ENCODE measurements at regions not wholly inside any gene's neighbourhood (a gene's known extent, or its start where the extent isn't known, plus 50 kb on each side); places are given as distances from the start of the nearest gene placed in this dataset.

DNA sequence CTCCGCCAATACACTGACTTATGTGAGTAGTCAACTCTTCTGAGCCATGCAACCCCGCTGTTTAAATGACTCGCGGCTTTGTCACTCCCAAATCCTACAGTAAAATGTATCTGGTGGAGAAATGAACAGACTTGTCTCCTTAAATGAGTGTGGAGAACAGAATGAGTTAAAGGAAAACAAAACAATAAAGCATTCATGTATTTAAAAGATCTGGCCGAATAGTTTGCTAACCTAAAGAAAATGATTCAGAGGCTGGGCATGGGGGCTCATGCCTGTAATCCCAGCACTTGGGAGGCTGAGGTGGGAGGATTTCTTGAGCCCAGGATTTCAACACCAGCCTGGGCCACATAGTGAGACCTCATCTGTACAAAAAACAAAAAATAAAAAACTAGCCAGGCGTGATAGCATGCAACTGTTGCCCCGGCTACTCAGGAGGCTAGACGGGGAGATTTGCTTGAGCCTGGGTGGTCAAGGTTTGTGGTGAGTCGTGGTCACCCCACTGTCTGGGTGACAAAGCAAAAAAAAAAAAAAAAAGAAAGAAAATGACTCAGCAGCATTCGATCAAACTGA, 86.5 kb upstream of the PFKP start:
- no peak for DNase-seq (ENCODE audit: low spot score)

DNA sequence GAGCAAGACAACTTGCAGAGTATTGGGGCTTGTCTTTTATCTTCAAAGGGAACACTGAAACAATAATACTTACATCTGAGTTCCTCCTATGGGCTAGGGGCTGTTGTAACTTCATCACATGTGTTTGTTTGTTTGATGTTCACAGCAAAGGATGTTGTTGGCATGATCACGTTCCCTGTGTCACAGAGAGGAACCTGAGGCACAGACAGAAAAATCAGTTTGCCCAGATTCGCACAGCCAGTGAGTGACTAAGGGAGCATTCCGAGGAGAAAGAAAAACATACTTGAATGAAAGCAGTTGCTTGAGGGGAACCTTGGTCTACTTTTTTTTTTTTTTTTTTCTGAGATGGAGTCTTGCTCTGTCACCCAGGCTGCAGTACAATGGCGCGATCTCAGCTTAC, 87.2 kb upstream of the PFKP start:
- DNase-seq (ENCODE audit: low spot score) = no peak

DNA sequence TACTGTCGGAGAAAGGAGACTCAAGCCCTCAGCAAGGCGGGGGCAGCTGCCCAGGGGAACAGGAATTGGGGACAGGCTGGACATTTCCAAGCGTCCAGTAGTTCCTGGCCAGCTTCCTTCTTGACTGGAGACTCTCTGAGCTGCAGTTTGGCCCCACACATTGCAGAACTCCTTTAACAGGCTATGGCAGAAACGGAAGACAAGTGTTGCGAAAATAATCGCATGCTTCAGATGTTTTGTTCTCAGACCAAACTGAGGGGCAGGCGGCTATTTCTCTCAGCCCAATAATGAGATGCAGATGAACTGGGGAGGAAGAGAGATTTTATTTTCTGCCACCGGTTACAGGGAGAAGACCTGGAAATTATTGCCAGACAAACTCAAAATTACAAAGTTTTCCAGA, 88.0 kb upstream of the PFKP start:
- no peak for DNase-seq (ENCODE audit: low spot score)

DNA sequence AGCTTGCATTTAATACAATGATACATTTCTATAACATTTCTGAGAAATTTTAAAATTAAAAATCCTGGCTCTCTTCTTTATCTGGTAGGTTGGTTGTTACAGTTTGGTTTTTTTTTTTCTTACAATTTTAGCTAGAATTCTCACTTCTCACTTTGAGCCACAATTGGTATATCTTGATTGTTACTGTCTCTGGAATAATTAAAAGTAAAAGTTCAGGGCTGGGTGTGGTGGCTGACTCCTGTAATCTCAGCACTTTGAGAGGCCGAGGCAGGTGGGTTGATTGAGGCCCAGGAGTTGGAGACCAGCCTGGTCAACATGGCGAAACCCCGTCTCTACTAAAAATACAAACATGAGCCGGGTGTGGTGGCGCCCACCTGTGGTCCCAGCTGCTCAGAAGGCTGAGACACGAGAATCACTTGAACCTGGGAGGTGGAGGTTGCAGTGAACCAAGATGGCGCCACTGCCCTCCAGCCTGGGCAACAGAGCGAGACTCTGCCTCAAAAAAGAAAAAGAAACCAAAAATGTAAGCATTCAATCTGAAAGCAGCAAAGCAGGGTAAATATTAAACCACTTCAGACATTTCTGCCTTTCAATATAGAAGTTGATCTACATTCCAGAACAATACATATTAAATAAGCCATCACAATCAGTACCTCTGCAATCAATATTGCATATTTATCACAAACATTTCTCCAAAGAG, 88.6 kb upstream of the PFKP start:
- no peak for DNase-seq (ENCODE audit: low spot score)

DNA sequence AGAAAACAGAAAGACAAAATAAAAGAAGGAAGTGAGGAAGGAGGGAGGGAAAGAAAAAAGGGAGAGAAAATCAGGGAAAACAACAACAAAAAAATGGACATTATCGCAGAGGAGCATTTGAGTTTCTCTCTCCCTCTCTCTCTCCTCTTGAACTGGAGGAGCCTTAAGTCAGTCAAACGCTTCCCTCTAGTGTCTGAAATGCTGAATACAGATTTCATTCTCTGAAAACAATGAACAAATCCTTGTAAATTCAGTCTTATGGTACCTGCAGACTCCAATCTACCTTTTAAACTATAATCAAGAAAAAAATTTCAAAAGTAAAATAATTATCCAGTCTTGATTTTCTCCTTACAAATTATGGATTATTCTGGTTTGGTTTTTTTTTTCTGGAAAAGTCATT, 89.2 kb upstream of the PFKP start:
- peak; percentile 46 for DNase-seq (ENCODE audit: low spot score)

DNA sequence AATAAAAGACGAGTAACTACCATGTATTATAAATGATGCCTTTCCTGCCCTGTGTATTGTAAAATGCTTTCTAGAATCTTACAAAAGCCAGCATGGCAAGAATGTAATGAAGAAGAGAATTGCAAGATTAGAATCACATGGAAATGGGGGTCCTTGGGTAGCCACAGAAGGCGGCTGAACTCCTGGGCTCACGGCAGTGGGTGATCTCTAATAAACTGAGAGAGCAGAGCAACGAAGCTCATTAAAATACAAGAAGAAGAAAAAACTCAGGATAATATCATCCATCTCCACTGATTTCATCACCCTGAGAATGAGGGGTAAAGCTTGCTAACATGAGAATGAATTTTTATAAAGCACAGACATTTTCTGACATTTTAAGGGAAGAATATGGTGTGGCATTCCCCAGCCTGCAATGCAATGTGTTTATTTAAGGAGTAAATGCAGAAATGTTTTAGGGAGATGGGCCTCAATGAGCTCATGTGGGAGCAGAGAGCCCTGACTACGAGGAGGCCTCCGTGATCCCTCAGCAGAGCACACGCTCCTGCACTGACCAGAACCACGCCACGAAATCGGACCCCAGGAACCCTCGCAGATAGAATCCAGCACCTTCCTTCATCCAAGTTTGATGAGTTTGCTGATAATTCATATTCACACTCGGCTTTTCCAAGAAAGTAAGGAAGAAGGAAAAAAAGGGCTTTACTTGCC, 92.7 kb upstream of the PFKP start:
- DNase-seq (ENCODE audit: low spot score) = no peak

DNA sequence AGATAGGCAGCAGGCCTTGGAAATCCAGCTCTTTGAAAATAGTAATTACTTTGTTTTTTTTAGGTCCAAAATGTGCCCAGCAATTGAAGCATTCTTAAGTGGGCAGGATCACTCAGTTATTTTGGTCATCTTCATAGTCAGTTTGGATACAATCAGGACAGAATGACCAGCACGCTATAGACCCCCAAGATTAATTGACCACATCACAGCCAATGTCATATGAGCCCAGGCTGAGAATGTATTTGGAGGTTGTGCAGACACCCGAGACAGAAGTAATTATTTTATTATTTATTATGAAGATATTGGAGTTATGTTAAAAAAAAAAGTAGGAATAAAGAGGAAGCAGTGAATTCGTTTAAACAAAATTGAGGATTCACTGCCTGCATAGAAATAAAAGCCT, 93.3 kb upstream of the PFKP start:
- DNase-seq (ENCODE audit: low spot score) = no peak

DNA sequence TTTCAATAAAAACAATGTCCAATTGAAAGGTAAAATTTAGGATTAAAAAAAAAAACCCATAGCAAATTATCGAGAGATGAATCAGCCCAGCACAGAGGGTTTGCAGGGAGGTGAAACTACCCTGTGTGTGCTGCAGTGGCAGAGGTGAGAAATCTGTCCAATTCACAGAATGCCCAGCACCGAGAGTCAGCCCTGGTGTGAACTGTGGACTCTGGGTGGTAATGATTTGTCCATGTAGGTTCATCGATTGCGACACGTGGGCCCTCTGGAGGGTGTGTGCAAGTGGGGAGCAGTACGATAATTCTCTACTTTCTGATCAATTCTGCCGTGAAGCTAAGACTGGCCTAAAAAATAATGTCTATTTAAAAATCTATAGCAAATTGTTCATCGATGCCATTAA, 94.5 kb upstream of the PFKP start:
- DNase-seq (ENCODE audit: low spot score) = no peak

DNA sequence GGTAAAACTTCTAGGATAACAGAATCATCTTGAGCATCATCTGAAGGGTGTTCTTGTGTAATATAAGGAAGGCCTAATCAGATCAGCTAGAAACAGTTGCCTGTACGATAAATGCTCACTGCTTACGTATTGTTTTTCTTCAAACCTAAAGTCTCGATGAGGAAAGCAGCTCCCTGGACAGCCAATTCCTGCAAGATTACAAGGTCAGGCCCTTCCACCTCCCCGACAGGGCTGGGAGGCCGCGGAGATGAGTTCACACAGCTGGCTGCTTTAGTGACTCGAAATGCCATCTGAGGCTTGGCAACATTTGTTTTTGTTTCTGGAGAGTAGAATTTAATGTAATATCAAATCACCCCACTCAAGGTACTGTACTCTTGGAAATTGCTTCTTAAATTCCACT, 95.1 kb upstream of the PFKP start:
- DNase-seq (ENCODE audit: low spot score) = no peak

DNA sequence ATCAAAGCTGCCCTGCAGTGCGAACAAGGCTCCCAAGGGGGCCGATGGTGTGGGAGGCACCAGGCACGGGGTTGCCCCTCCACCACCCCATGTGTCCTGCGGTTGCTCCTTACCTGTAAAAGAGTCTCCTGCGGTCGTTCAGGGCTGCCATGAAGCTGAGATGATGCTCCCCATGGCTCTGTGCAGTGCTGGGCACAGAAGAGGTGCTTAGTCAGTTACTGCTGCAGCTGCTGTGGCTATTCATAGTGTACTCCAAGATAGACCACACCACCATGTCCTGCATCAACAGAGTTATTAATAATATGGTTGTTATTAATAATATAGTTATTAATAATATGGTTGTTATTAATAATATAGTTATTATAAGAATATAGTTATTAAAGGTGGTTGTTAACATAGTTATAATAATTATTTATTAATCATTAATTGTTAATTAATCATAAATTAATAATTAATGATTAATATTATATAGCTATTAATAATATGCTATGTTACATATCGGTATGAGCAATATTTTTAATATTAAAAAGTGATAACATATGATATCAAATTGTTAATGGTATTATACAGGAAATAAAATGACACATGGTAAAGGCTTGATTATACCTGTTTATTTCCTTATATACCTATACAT, 97.0 kb upstream of the PFKP start:
- no peak for DNase-seq (ENCODE audit: low spot score)

GRCh38 chr10:2968401-2969058, 98.8 kb upstream of the PFKP start:
- DNase-seq (ENCODE audit: low spot score) = peak; percentile 22

DNA sequence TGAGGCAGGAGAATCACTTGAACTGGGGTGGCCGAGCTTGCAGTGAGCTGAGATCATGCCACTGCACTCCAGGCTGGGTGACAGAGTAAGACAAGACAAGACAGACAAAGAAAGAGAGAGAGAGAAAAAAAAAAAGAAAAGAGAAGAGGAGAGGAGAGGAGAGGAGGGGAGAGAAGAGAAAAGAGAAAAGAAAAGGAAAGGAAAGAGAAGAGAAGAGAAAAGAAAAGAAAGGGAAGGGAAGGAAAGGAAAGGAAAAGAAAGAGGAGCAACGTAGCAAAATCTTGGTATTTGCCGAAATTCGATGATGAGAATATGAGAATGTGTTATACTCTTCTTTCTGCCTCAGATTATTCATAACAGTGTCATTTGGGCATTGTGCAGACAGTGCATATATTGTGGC, 101.2 kb upstream of the PFKP start:
- DNase-seq (ENCODE audit: low spot score) = no peak

DNA sequence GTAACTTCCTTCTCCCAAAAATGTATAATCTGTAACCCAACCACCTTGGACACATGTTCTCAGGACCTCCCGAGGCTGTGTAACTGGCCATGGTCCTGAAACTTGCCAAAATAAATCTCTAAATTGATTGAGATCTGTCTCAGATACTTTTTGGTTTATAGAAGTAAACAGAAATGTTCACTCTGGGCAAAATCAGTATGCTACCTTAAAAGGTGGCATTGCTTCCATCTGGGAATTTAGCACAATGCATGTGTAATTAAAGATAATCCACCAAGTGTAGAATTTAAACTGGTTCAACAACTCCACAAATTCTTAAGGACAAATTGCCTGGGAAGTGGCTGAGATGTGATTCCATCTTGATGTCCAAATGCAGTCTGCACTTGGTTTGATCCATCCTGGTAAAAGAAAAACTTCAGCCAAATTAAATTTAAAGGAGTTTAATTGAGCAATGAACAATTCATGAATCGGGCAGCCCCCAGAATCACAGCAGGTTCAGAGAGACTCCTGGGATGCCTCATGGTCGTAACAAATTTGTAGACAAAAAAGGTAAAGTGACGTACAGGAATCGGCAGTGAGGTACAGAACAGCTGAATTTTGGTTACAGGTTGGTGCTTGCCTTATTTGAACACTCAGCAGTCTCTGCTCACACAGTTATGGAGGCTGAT, 102.6 kb upstream of the PFKP start:
- no peak for DNase-seq (ENCODE audit: low spot score)

GRCh38 chr10:2963889-2964631, 103.3 kb upstream of the PFKP start:
- no peak for DNase-seq (ENCODE audit: low spot score)

DNA sequence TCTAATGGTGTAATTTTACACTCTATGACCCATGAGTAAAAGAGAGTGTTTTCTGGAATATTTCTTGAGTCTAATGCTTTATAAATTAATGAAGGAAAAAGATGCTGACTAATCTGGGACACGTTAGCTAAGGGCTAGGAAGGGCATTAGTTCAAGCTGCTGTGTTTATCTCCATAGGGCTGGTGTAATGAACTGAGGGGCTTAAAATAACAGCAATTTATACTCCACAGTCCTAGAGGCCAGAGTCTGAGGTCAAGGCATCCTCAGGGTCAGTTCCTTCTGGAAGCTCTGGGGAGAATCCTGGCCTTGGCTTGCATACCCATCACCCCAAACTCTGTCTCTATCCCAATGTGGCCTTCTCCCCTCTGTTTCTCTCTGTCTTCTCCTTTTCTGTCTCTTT, 105.2 kb upstream of the PFKP start:
- no peak for DNase-seq (ENCODE audit: low spot score)

DNA sequence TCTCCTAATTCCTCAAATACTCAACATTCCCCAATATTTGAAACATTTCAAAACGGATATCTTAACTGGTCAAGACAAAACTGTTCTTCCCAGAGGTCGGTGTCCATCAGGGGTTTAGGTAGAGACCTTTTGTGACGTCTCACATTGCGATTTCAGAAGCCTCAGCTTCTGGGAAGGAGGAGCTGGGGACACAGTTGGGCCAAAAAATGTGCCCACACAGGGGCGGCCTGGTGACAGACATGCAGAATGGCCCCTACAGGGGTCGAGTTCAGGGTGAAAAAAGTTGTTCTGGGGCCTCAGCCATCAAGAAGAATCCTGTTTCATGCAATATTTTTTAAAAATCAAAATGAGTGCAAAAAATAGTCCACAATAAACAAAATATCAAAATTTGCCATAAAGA, 108.7 kb upstream of the PFKP start:
- DNase-seq (ENCODE audit: low spot score) = no peak

GRCh38 chr10:2957785-2958184, 109.6 kb upstream of the PFKP start:
- DNase-seq (ENCODE audit: low spot score) = no peak

DNA sequence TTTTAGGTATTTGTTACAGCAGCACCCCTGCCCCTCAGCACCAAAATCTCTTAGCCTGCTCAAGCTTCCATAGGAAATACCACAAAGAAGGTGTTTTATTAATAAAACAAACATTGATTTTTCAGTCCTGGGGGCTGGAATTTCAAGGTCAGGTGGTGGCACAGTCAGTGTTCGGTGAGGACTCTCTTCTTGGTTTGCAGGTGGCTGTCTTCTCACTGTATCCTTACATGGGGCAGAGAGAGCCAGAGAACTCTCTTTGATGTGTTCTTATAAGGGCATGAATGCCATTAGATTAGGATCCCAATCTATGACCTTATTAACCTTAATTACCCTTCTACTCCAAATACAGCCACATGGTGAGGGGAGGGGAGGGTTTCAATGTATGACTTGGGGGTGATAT, 112.3 kb upstream of the PFKP start:
- DNase-seq (ENCODE audit: low spot score) = no peak

- no peak for DNase-seq (ENCODE audit: low spot score)
These were observed 113.9 kb upstream of the PFKP start for GRCh38 chr10:2953495-2953894.

DNA sequence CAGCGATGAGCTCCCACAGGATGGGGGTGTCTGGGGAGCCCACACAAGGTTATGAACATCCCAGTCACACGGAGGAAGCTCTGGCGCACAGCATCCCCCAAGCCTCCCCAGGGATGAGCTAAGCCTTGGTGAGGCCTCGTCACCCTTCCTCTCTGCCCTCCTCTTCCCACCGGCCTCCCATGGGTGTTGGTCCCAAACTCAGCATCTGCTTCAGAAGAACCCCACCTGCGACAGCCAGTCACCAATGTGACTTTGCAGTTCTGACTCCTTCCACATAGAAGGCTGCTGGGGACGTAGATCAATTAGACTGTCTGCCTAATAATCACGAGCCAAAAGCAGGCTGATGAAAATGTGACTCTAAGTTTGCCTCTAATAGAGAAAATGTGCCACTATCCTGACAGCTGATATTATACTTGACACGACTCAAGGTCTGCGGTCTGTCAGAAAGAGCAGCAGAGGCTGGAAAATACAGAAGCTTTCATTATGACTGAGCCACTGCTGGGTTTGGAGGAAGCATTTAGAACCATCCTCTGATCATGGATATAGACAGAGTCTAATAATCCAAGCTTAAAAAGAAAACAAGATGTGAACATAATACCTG, 116.0 kb upstream of the PFKP start:
- no peak for DNase-seq (ENCODE audit: low spot score)

DNA sequence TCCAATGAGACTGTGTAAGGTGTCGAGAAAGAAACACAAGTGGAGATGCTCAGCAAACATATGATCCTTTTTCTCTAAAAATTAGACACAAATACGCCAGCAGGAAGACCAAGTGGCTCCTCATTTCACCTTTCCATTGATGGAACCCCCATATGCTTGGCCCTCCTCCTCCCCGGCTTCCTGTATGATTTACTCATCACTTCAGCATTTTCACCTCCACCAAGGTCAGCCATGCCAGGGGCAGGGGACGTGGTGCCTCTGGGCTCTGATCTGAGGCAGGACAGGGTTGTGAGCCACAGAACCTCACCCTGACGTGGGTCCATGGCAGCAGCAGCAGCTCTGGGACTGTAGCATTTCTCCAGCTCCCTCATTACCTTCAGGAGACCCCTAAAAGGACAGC, 116.8 kb upstream of the PFKP start:
- DNase-seq (ENCODE audit: low spot score) = no peak
